ENCODE measurements at regions not wholly inside any gene's neighbourhood (a gene's known extent, or its start where the extent isn't known, plus 50 kb on each side); places are given as distances from the start of the nearest gene placed in this dataset.

DNA sequence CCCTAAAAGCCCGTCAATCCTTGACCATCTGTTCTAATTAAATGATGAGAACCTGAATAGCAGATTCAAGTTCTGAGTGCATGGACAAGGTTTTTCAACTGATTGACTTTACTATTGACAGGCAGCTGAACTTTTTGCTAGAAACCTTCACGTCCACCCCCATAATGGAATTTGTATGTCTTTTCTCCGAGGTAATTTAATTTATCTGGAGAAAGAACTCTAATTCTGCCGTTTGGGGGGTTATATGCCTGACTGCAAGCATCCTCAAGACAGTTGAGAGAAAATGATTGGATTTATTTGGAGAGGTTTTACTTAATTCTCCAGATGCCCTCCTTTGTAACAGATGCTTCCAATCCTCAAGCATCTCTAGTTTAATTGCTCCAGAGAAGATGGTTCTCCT, 1053.4 kb upstream of the AUTS2 start:
- no peaks in the 10 kb centered on the region for H3K36me3 ChIP-seq

DNA sequence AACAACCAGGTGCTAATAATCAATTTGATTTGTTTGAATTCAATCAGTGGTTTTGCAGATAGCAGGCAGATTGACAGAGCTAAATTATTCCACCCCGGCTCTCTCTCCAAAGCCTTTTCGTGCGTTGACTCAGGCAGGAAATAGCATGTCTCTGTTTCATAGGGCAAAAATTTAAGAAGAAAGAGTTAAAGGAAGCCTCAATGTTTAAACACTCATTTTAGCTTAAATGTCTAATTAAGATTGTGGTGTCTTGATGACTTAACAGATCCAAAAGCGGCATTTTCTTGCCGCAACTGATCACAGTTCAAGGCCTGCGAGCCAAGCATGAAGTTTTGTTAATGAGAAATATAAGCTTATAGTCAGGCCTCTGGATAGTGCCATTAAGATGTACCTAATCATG, 1051.1 kb upstream of the AUTS2 start:
- Histone ChIP-seq H3K4me1 (replicated peaks) (no peaks in the 10 kb centered on the region), H3K4me3 (no peak overlapping the region), H3K27ac (no peak overlapping the region), H3K27me3 (replicated peaks; ENCODE audit: insufficient read depth) (no peaks in the 10 kb centered on the region), H3K9me3 (no peaks in the 10 kb centered on the region), H3K36me3 (no peaks in the 10 kb centered on the region)
- intact Hi-C loops (cut with DNase I): no loop called here
- no peak for TF ChIP-seq POLR2AphosphoS5 (IDR thresholded peaks at IDR 0.05)
- TF ChIP-seq, protein P1, sequence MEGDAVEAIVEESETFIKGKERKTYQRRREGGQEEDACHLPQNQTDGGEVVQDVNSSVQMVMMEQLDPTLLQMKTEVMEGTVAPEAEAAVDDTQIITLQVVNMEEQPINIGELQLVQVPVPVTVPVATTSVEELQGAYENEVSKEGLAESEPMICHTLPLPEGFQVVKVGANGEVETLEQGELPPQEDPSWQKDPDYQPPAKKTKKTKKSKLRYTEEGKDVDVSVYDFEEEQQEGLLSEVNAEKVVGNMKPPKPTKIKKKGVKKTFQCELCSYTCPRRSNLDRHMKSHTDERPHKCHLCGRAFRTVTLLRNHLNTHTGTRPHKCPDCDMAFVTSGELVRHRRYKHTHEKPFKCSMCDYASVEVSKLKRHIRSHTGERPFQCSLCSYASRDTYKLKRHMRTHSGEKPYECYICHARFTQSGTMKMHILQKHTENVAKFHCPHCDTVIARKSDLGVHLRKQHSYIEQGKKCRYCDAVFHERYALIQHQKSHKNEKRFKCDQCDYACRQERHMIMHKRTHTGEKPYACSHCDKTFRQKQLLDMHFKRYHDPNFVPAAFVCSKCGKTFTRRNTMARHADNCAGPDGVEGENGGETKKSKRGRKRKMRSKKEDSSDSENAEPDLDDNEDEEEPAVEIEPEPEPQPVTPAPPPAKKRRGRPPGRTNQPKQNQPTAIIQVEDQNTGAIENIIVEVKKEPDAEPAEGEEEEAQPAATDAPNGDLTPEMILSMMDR (IDR thresholded peaks at IDR 0.05): no peak
- TF ChIP-seq POLR2A (IDR thresholded peaks at IDR 0.05): no peak
- no peak for DNase-seq (ENCODE audit: low spot score)
- 70% methylated on average over 6 of the region's 6 CpGs for WGBS

More for the DNA sequence above, 1053.4 kb upstream of the AUTS2 start:
- H3K27ac ChIP-seq: no peak overlapping the region
- no peaks in the 10 kb centered on the region for H3K27me3 ChIP-seq (replicated peaks; ENCODE audit: insufficient read depth)
- no peaks in the 10 kb centered on the region for H3K9me3 ChIP-seq
- 79% methylated on average over 4 of the region's 4 CpGs for WGBS
- TF ChIP-seq, protein P1 (IDR thresholded peaks at IDR 0.05): no peak
- TF ChIP-seq POLR2A (IDR thresholded peaks at IDR 0.05) (no peak), POLR2AphosphoS5 (IDR thresholded peaks at IDR 0.05) (no peak)
- H3K4me3 ChIP-seq: no peak overlapping the region
- no peaks in the 10 kb centered on the region for H3K4me1 ChIP-seq (replicated peaks)
- no peak for DNase-seq (ENCODE audit: low spot score)
- intact Hi-C loops (cut with DNase I): no loop called here

DNA sequence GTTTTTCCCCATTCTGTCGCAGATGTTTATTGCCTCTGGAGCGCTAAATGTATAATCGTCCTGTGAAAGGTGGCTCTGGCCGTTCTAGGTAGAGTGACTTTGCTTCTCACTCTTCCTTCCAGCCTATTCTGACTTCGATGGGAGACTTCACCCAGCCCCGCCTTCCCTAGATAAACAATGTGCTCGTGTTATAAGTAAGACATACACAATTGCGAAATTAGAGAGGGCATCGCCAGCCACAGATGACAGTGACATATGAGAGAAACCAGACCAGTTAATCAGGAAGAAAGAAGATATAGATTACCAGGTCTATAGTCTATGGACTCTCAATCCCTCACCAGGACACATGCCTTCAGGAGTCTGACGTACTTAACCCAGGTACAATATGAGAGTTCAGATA, 1050.5 kb upstream of the AUTS2 start:
- no peak for TF ChIP-seq POLR2A (IDR thresholded peaks at IDR 0.05)
- TF ChIP-seq POLR2AphosphoS5 (IDR thresholded peaks at IDR 0.05): no peak
- TF ChIP-seq, protein P1 (IDR thresholded peaks at IDR 0.05): no peak
- no peak for DNase-seq (ENCODE audit: low spot score)
- Histone ChIP-seq H3K27me3 (replicated peaks; ENCODE audit: insufficient read depth) (no peaks in the 10 kb centered on the region), H3K36me3 (no peaks in the 10 kb centered on the region), H3K27ac (no peak overlapping the region), H3K9me3 (no peaks in the 10 kb centered on the region), H3K4me1 (replicated peaks) (no peaks in the 10 kb centered on the region), H3K4me3 (no peak overlapping the region)
- intact Hi-C loops (cut with DNase I): no loop called here
- 47% methylated on average over 10 of the region's 10 CpGs for WGBS

DNA sequence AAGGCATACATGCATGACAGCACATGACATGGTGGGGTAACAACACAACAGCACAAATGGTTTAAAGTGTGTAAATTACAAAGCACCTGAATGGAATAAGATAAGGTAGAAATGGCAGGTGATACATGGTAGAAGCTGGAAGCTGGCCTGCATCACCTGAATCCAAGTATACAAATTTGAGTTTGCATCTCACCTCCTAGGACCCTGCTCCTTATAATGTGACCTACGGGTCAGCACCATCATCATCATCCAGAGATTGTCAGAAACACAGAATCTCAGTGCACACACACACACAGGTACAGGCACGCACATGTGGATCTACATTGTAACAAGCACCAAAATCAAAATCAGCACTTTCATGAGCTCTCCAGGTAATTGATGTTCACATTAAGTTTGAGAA, 1048.2 kb upstream of the AUTS2 start:
- 97% methylated on average over 2 of the region's 2 CpGs for WGBS
- H3K36me3 ChIP-seq: no peaks in the 10 kb centered on the region
- TF ChIP-seq, protein P1 (IDR thresholded peaks at IDR 0.05): no peak
- no peak for DNase-seq (ENCODE audit: low spot score)
- intact Hi-C loops (cut with DNase I): no loop called here
- H3K4me1 ChIP-seq (replicated peaks): no peaks in the 10 kb centered on the region
- H3K9me3 ChIP-seq: no peaks in the 10 kb centered on the region
- no peak overlapping the region for H3K4me3 ChIP-seq
- no peak overlapping the region for H3K27ac ChIP-seq
- no peaks in the 10 kb centered on the region for H3K27me3 ChIP-seq (replicated peaks; ENCODE audit: insufficient read depth)

DNA sequence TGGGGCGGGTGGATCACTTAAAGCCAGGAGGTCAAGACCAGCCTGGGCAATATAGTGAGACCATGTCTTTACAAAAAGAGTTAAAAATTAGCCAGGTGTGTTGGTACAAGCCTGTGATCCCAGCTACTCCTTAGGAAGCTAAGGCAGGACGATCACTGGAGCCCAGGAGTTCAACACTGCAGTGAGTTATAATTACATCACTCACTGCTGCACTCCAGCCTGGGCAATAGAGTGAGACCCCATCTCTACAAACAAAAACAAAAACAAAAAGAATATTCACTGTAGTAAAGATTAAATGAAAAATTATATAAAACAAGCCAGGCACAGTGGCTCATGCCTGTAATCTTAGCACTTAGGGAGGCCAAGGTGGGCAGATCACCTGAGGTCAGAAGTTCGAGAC, 1047.6 kb upstream of the AUTS2 start:
- Histone ChIP-seq H3K36me3 (no peaks in the 10 kb centered on the region), H3K27ac (no peak overlapping the region), H3K27me3 (replicated peaks; ENCODE audit: insufficient read depth) (no peaks in the 10 kb centered on the region), H3K4me1 (replicated peaks) (no peaks in the 10 kb centered on the region), H3K4me3 (no peak overlapping the region), H3K9me3 (no peaks in the 10 kb centered on the region)
- TF ChIP-seq, protein P1 (IDR thresholded peaks at IDR 0.05): no peak
- TF ChIP-seq POLR2A (IDR thresholded peaks at IDR 0.05): no peak
- TF ChIP-seq POLR2AphosphoS5 (IDR thresholded peaks at IDR 0.05): no peak
- 76% methylated on average over 3 of the region's 3 CpGs for WGBS
- intact Hi-C loops (cut with DNase I): no loop called here
- DNase-seq (ENCODE audit: low spot score): no peak
